OCI-LY1 (cell line): ENCODE measurements at regions not wholly inside any gene's neighbourhood (a gene's known extent, or its start where the extent isn't known, plus 50 kb on each side); places are given as distances from the start of the nearest gene placed in this dataset.

Experiments
- EZH2 ChIP-seq: fragments of 200-600 bp; sonication (generic), shearing (Covaris generic); IDR thresholded peaks from 2 replicates; pipeline ENCODE4 v1.8.0; 2017; ENCODE audit warnings: borderline replicate concordance, mixed run types, mild to moderate bottlenecking, antibody characterized with exemption, low read length, moderate library complexity, mixed read lengths
- TF ChIP-seq, protein P1 (sequence below): fragments of 200-600 bp; sonication (generic), shearing (Covaris generic); IDR thresholded peaks from 2 replicates; pipeline ENCODE4 v1.5.1; 2017; ENCODE audit warnings: mild to moderate bottlenecking, antibody characterized with exemption, low read length, moderate library complexity, mixed read lengths

DNA sequence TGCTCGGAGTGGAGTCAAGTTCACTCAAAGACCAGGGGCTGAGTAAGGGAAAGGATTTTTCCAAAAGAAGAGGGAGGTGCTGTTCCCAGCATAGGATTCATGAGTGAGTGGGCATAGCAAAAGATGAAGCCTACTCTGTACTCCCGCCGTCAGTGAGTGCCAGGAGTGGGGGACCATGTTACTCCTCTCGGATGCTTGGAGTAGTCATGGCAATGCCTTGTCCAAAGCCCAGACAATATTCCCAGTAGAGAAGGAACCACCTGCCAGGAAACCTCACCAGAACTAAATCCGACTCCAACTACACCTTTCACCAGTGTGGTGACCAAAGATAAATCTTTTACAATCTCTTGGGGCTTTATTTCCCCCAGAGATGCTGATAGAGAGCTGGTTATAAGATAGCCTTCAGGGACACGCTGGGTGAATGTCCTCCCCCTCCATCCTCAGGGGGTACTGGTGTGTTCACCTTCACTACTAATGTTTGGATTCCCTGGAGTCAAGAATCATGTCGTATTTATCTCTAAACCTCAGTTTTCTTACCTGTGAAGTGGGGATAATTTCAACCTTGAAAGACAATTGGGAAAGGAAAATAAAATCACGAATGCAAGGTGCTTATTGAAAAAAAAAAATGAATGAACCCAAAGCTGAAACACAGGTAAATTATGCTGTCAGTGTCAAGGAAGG lies 165.2 kb downstream of the NSG2 start:
- TF ChIP-seq EZH2: no peak
- TF ChIP-seq, protein P1, sequence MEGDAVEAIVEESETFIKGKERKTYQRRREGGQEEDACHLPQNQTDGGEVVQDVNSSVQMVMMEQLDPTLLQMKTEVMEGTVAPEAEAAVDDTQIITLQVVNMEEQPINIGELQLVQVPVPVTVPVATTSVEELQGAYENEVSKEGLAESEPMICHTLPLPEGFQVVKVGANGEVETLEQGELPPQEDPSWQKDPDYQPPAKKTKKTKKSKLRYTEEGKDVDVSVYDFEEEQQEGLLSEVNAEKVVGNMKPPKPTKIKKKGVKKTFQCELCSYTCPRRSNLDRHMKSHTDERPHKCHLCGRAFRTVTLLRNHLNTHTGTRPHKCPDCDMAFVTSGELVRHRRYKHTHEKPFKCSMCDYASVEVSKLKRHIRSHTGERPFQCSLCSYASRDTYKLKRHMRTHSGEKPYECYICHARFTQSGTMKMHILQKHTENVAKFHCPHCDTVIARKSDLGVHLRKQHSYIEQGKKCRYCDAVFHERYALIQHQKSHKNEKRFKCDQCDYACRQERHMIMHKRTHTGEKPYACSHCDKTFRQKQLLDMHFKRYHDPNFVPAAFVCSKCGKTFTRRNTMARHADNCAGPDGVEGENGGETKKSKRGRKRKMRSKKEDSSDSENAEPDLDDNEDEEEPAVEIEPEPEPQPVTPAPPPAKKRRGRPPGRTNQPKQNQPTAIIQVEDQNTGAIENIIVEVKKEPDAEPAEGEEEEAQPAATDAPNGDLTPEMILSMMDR: no peak
